ENCODE measurements at regions not wholly inside any gene's neighbourhood (a gene's known extent, or its start where the extent isn't known, plus 50 kb on each side); places are given as distances from the start of the nearest gene placed in this dataset.
A peak's percentile ranks its signal among the peaks of the same experiment; 100 is the strongest.

GRCh38 chr9:25396828-25397227 is 281.4 kb downstream of the TUSC1 start:
- DNase-seq (ENCODE audit: low read depth) = no peak
- H3K4me3 ChIP-seq (ENCODE audit: low read depth, low read length) = no peak overlapping the region
- TF ChIP-seq CTCF (IDR thresholded peaks at IDR 0.05; ENCODE audit: control insufficient read depth, extremely low read depth, insufficient read depth) = no peak

GRCh38 chr9:25381141-25381540 is 297.1 kb downstream of the TUSC1 start:
- no peak overlapping the region for H3K4me3 ChIP-seq (ENCODE audit: low read depth, low read length)
- DNase-seq (ENCODE audit: low read depth) = no peak
- no peak for TF ChIP-seq CTCF (IDR thresholded peaks at IDR 0.05; ENCODE audit: control insufficient read depth, extremely low read depth, insufficient read depth)

DNA sequence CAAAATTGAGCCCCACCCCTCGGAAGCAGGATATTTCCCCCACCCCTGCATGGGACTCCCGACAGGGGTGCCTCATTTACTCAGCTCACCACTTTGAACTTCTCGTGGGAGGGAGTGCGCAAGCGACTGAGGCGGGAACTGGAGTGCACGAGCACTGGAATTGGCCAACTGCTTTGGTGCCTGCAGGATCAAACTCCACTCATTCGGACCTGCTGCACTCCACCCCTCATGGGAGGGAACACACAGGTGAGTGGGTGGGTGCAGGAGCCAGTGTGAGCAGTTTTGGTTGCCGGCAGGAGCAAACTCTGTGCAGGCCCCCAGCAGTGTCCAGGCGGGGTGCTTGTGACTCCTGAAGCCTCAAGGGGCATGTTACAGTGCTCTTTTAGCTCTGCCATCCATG is 301.2 kb downstream of the TUSC1 start:
- DNase-seq (ENCODE audit: low read depth) = no peak
- no peak overlapping the region for H3K4me3 ChIP-seq (ENCODE audit: low read depth, low read length)
- TF ChIP-seq CTCF (IDR thresholded peaks at IDR 0.05; ENCODE audit: control insufficient read depth, extremely low read depth, insufficient read depth) = no peak

- no peak overlapping the region for H3K4me3 ChIP-seq (ENCODE audit: low read depth, low read length)
- TF ChIP-seq CTCF (IDR thresholded peaks at IDR 0.05; ENCODE audit: control insufficient read depth, extremely low read depth, insufficient read depth) = no peak
- DNase-seq (ENCODE audit: low read depth) = no peak
These were observed 304.0 kb downstream of the TUSC1 start for GRCh38 chr9:25374281-25374680.

GRCh38 chr9:25366906-25367305 is 311.3 kb downstream of the TUSC1 start:
- H3K4me3 ChIP-seq (ENCODE audit: low read depth, low read length) = no peak overlapping the region
- no peak for DNase-seq (ENCODE audit: low read depth)
- TF ChIP-seq CTCF (IDR thresholded peaks at IDR 0.05; ENCODE audit: control insufficient read depth, extremely low read depth, insufficient read depth) = no peak

DNA sequence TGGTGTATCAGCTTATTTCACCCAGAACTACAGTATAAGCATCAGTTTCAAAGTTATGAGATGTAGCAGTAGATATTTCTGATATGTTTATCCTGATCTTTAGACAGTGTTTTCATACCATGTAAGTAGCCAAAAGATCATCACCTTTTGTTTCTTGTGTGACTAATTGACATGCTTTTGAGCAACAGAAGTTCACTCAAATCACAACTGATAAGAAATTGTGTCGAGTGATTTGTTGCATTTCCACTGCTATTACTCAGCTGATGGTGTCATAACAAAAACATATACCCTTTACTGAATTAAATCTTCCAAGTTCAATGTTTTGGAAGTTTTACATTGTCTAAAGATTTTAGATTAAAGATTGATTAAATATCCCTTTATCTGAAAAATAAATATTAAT is 324.5 kb downstream of the TUSC1 start:
- H3K4me3 ChIP-seq (ENCODE audit: low read depth, low read length) = no peak overlapping the region
- no peak for DNase-seq (ENCODE audit: low read depth)
- no peak for TF ChIP-seq CTCF (IDR thresholded peaks at IDR 0.05; ENCODE audit: control insufficient read depth, extremely low read depth, insufficient read depth)

DNA sequence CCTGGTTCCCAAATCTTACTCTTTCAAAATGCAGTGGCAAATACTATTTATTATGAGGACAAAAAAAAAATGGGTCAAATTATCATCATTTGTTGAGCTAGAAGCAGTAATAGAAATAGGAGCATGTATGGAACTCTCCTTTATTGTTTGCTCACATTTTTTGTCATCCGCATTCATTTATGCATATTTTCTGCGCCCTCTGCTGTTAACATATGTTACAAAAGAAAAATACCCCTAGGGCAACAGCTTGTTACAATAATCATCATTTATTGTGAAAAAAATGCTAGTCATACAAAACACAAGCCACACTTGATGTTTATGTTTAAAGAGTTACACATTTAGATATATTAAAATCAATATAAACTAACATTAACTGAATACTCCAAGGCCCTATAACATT is 328.2 kb downstream of the TUSC1 start:
- peak; percentile 37; the same call in 1 of the 2 replicates for TF ChIP-seq CTCF (IDR thresholded peaks at IDR 0.05; ENCODE audit: control insufficient read depth, extremely low read depth, insufficient read depth)
- H3K4me3 ChIP-seq (ENCODE audit: low read depth, low read length) = no peak overlapping the region
- DNase-seq (ENCODE audit: low read depth) = peak; percentile 3

All from LNCaP clone FGC (cell line).